ENCODE measurements at regions not wholly inside any gene's neighbourhood (a gene's known extent, or its start where the extent isn't known, plus 50 kb on each side); places are given as distances from the start of the nearest gene placed in this dataset.

GRCh38 chr20:21574443-21574842 lies 60.6 kb upstream of the NKX2-2 start:
- TF ChIP-seq POLR2A (IDR thresholded peaks at IDR 0.05): no peak
- no peak for TF ChIP-seq CTCF (IDR thresholded peaks at IDR 0.05)
